OCI-LY1 (cell line): ENCODE measurements at regions not wholly inside any gene's neighbourhood (a gene's known extent, or its start where the extent isn't known, plus 50 kb on each side); places are given as distances from the start of the nearest gene placed in this dataset.

ENCODE experiments used
- H2AFZ ChIP-seq: fragments of 200-600 bp; sonication (generic), shearing (Covaris generic); 2 replicates; pipeline ENCODE4 v1.6.0; 2014; ENCODE audit warnings: antibody characterized with exemption, mild to moderate bottlenecking, low read length
- H3F3A ChIP-seq: fragments of 200-600 bp; sonication (generic), shearing (Covaris generic); 2 replicates; pipeline ENCODE4 v1.6.0; 2014; ENCODE audit warnings: mild to moderate bottlenecking, antibody characterized with exemption, low read length, moderate library complexity; ENCODE audit not compliant: insufficient read depth
- H3K27ac ChIP-seq: fragments of 200-600 bp; sonication (generic); 2 replicates; pipeline ENCODE4 v1.5.1; 2014; ENCODE audit warnings: low read length, mixed run types, mild to moderate bottlenecking, low read depth; ENCODE audit not compliant: poor library complexity, severe bottlenecking
- H3K27me3 ChIP-seq: fragments of 200-600 bp; sonication (generic); 2 replicates; pipeline ENCODE4 v1.6.0; 2014; ENCODE audit warnings: antibody characterized with exemption, mild to moderate bottlenecking, low read length, moderate library complexity; ENCODE audit not compliant: insufficient read depth
- H3K36me3 ChIP-seq: fragments of 200-600 bp; sonication (generic); 2 replicates; pipeline ENCODE4 v1.6.1; 2014; ENCODE audit warnings: mild to moderate bottlenecking, antibody characterized with exemption, low read length, moderate library complexity, mixed read lengths; ENCODE audit not compliant: insufficient read depth
- H3K4me1 ChIP-seq: fragments of 200-600 bp; sonication (generic); 2 replicates; pipeline ENCODE4 v1.5.1; 2014; ENCODE audit warnings: mild to moderate bottlenecking, low read length, moderate library complexity; ENCODE audit not compliant: insufficient read depth, severe bottlenecking
- H3K4me2 ChIP-seq: fragments of 200-600 bp; sonication (generic), shearing (Covaris generic); 2 replicates; pipeline ENCODE4 v1.6.1; 2014; ENCODE audit warnings: low read length
- H3K4me3 ChIP-seq: fragments of 200-600 bp; sonication (generic); 2 replicates; pipeline ENCODE4 v1.5.1; 2014; ENCODE audit warnings: low read length, low read depth, mild to moderate bottlenecking, mixed read lengths; ENCODE audit not compliant: poor library complexity, severe bottlenecking
- H3K79me2 ChIP-seq: fragments of 200-600 bp; shearing (Covaris generic); 2 replicates; pipeline ENCODE4 v1.6.1; 2016; ENCODE audit warnings: mixed run types, low read length, mixed read lengths; ENCODE audit not compliant: insufficient read depth
- H3K9ac ChIP-seq: fragments of 200-600 bp; sonication (generic), shearing (Covaris generic); 2 replicates; pipeline ENCODE4 v1.6.1; 2014; ENCODE audit warnings: mild to moderate bottlenecking, low read length, mixed read lengths
- H3K9me2 ChIP-seq: fragments of 200-600 bp; sonication (generic), shearing (Covaris generic); 2 replicates; pipeline ENCODE4 v1.6.1; 2014; ENCODE audit warnings: low read depth, mild to moderate bottlenecking, low read length, mixed read lengths
- H3K9me3 ChIP-seq: fragments of 200-600 bp; shearing (Covaris generic); 2 replicates; pipeline ENCODE4 v1.6.1; 2014; ENCODE audit warnings: low read length, mixed read lengths
- H4K20me1 ChIP-seq: fragments of 200-600 bp; sonication (generic), shearing (Covaris generic); 2 replicates; pipeline ENCODE4 v1.6.0; 2016; ENCODE audit warnings: mild to moderate bottlenecking, low read length; ENCODE audit not compliant: insufficient read depth
- EZH2 ChIP-seq: fragments of 200-600 bp; sonication (generic), shearing (Covaris generic); IDR thresholded peaks from 2 replicates; pipeline ENCODE4 v1.8.0; 2017; ENCODE audit warnings: borderline replicate concordance, mixed run types, mild to moderate bottlenecking, antibody characterized with exemption, low read length, moderate library complexity, mixed read lengths
- TF ChIP-seq, protein P1 (sequence below): fragments of 200-600 bp; sonication (generic), shearing (Covaris generic); IDR thresholded peaks from 2 replicates; pipeline ENCODE4 v1.5.1; 2017; ENCODE audit warnings: mild to moderate bottlenecking, antibody characterized with exemption, low read length, moderate library complexity, mixed read lengths

DNA sequence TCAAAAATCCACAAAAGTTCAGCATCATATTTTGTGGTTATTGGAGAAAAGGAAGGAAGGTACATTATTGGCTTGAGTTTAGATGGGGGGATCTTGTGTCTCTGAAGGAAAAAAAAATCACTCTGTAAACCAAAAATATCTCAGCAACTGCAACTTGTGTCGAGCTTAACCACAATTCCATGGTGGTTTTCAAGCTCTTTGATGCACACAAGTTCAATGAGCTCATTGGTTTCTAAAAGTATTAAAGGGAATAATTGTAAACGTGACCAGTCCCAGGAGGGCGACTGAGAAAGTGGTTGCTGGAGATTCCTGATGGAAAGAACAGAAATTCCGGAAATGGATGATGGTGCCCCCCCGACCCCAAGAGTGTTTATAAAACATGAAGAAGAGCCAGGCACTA is 173.8 kb downstream of the PSAT1 start:
- Histone ChIP-seq H3K9me3 (no peaks in the 10 kb centered on the region), H3K79me2 (no peaks in the 10 kb centered on the region), H3K4me3 (no peak overlapping the region), H3K9me2 (no peaks in the 10 kb centered on the region), H3K9ac (no peak overlapping the region), H3K27ac (no peak overlapping the region), H3K27me3 (no peaks in the 10 kb centered on the region), H3K4me2 (no peak overlapping the region), H4K20me1 (no peaks in the 10 kb centered on the region), H3K36me3 (no peaks in the 10 kb centered on the region), H3K4me1 (no peaks in the 10 kb centered on the region), H2AFZ (no peak overlapping the region), H3F3A (no peaks in the 10 kb centered on the region)
- TF ChIP-seq EZH2 = no peak
- TF ChIP-seq, protein P1, sequence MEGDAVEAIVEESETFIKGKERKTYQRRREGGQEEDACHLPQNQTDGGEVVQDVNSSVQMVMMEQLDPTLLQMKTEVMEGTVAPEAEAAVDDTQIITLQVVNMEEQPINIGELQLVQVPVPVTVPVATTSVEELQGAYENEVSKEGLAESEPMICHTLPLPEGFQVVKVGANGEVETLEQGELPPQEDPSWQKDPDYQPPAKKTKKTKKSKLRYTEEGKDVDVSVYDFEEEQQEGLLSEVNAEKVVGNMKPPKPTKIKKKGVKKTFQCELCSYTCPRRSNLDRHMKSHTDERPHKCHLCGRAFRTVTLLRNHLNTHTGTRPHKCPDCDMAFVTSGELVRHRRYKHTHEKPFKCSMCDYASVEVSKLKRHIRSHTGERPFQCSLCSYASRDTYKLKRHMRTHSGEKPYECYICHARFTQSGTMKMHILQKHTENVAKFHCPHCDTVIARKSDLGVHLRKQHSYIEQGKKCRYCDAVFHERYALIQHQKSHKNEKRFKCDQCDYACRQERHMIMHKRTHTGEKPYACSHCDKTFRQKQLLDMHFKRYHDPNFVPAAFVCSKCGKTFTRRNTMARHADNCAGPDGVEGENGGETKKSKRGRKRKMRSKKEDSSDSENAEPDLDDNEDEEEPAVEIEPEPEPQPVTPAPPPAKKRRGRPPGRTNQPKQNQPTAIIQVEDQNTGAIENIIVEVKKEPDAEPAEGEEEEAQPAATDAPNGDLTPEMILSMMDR = no peak

DNA sequence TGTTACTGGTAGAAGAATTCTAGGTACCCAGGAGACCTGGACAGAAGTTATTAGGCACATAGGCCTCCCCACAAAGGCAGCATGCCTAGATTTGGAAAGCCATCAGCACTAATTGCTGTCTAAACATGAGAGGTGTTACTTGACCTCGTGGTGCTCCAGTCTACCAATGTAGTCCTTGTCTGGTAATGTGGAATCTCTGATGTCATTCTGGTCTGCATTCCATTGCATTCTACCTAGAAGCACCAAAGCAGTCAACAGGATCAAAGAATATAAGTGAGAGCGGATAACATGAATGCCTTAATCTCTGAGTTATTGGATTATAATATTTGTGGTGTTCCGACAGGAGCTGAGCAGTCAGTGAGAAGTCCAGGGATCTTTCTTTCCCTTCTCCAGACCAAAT is 175.2 kb downstream of the PSAT1 start:
- Histone ChIP-seq H3K9ac (no peak overlapping the region), H3K9me2 (no peaks in the 10 kb centered on the region), H3K27ac (no peak overlapping the region), H3K79me2 (no peaks in the 10 kb centered on the region), H3F3A (no peaks in the 10 kb centered on the region), H3K4me3 (no peak overlapping the region), H3K9me3 (no peaks in the 10 kb centered on the region), H3K4me2 (no peak overlapping the region), H4K20me1 (no peaks in the 10 kb centered on the region), H2AFZ (no peak overlapping the region), H3K27me3 (no peaks in the 10 kb centered on the region), H3K4me1 (no peaks in the 10 kb centered on the region), H3K36me3 (no peaks in the 10 kb centered on the region)
- TF ChIP-seq EZH2 = no peak

DNA sequence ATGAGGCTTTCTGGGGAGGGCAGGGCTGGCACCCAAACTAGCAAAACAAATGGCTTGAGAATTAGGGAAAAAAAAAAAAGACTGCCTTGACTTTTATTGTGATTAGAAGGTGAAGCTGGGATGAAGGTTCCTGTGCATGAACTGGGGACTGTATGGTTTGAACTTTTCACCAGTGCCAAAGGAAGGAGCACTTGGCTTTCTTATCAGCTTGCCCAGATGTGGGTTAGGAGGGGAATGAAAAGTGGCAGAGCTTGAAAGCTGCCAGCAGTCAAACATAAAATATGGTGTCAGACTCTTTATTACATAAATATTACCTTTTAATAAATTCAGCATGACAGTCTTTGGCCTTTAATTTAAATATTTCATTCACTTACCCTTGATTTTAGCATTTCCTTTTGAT is 182.5 kb downstream of the PSAT1 start:
- H3K4me2 ChIP-seq = no peak overlapping the region
- no peak overlapping the region for H3K4me3 ChIP-seq
- no peaks in the 10 kb centered on the region for H3K27me3 ChIP-seq
- no peaks in the 10 kb centered on the region for H3K4me1 ChIP-seq
- no peaks in the 10 kb centered on the region for H3K9me2 ChIP-seq
- no peaks in the 10 kb centered on the region for H3K79me2 ChIP-seq
- no peaks in the 10 kb centered on the region for H3K9me3 ChIP-seq
- no peaks in the 10 kb centered on the region for H3K36me3 ChIP-seq
- no peak overlapping the region for H3K27ac ChIP-seq
- H4K20me1 ChIP-seq = no peaks in the 10 kb centered on the region
- no peak overlapping the region for H3K9ac ChIP-seq
- TF ChIP-seq, protein P1 = no peak
- TF ChIP-seq EZH2 = no peak
- H2AFZ ChIP-seq = no peak overlapping the region
- no peaks in the 10 kb centered on the region for H3F3A ChIP-seq

DNA sequence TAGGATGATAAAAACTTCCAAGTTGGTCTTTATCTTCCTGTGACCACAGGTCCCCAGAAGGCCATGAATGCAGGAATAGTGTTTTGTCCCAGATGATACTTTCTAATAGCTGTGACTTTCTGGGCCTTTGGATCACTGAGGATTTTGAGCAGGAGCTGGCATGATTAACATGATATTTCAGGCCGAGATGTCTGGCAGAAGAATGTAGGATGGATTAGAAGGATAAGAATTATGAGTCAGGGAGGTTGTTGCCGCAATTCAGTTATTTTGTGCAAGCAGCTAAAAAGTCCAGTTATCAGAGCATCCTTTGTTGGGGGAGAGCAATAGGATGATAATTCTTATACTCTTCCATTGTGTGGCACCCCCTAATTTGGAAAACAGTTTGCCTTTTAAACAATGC is 189.7 kb downstream of the PSAT1 start:
- H3K4me2 ChIP-seq = no peak overlapping the region
- TF ChIP-seq EZH2 = no peak
- TF ChIP-seq, protein P1 = no peak
- no peaks in the 10 kb centered on the region for H3F3A ChIP-seq
- no peaks in the 10 kb centered on the region for H4K20me1 ChIP-seq
- H3K4me3 ChIP-seq = no peak overlapping the region
- no peak overlapping the region for H3K9ac ChIP-seq
- no peaks in the 10 kb centered on the region for H3K79me2 ChIP-seq
- H2AFZ ChIP-seq = no peak overlapping the region
- no peaks in the 10 kb centered on the region for H3K9me3 ChIP-seq
- H3K4me1 ChIP-seq = no peaks in the 10 kb centered on the region
- no peaks in the 10 kb centered on the region for H3K36me3 ChIP-seq
- no peaks in the 10 kb centered on the region for H3K9me2 ChIP-seq
- no peaks in the 10 kb centered on the region for H3K27me3 ChIP-seq
- no peak overlapping the region for H3K27ac ChIP-seq
